HL-60 (cell line): ENCODE measurements at regions not wholly inside any gene's neighbourhood (a gene's known extent, or its start where the extent isn't known, plus 50 kb on each side); places are given as distances from the start of the nearest gene placed in this dataset.

Experiments
- DNase-seq, 2 experiments: peaks; one replicate each; pipeline ENCODE4 v3.0.0-alpha.2; 2010 to 2020; ENCODE audit warnings: low read depth in 1 of 2, low spot score in 1 of 2
- H3K27ac ChIP-seq: fragments of 250-450 bp; sonication (Bioruptor Pico); replicated peaks from 2 replicates; pipeline ENCODE4 v1.5.1; 2020; ENCODE audit warnings: mild to moderate bottlenecking, moderate library complexity
- H3K27me3 ChIP-seq: fragments of 250-450 bp; sonication (Bioruptor Pico); 2 replicates; pipeline ENCODE4 v1.5.1; 2021; ENCODE audit warnings: mild to moderate bottlenecking, moderate library complexity; ENCODE audit not compliant: insufficient read depth, poor library complexity, severe bottlenecking
- H3K4me3 ChIP-seq: replicated peaks from 2 replicates; pipeline ENCODE4 v1.5.1; 2011; ENCODE audit warnings: mild to moderate bottlenecking, control low read depth, low read length; ENCODE audit not compliant: insufficient read depth
- GABPA ChIP-seq: IDR thresholded peaks from 2 replicates; pipeline ENCODE4 v1.6.1; 2012; ENCODE audit warnings: low read depth
- POLR2AphosphoS5 ChIP-seq: IDR thresholded peaks from 2 replicates; pipeline ENCODE4 v1.6.1; 2012; ENCODE audit warnings: low read depth
- SPI1 ChIP-seq: IDR thresholded peaks from 2 replicates; pipeline ENCODE4 v1.6.1; 2012; ENCODE audit warnings: low read depth, mild to moderate bottlenecking, borderline replicate concordance
- TF ChIP-seq, protein P1 (sequence below): IDR thresholded peaks from 2 replicates; pipeline ENCODE4 v1.6.1; 2012; ENCODE audit warnings: low read depth; ENCODE audit not compliant: insufficient replicate concordance
- TF ChIP-seq, protein P2 (sequence below): IDR thresholded peaks from one replicate; pipeline ENCODE4 v1.5.1; 2011; ENCODE audit warnings: low read length, control low read depth, inconsistent platforms; ENCODE audit not compliant: insufficient read depth

GRCh38 chr5:63439537-63439936 lies 522.7 kb downstream of the HTR1A start:
- H3K27me3 ChIP-seq = no peaks in the 10 kb centered on the region
- no peak for DNase-seq
- no peak overlapping the region for H3K27ac ChIP-seq
- TF ChIP-seq, protein P1, sequence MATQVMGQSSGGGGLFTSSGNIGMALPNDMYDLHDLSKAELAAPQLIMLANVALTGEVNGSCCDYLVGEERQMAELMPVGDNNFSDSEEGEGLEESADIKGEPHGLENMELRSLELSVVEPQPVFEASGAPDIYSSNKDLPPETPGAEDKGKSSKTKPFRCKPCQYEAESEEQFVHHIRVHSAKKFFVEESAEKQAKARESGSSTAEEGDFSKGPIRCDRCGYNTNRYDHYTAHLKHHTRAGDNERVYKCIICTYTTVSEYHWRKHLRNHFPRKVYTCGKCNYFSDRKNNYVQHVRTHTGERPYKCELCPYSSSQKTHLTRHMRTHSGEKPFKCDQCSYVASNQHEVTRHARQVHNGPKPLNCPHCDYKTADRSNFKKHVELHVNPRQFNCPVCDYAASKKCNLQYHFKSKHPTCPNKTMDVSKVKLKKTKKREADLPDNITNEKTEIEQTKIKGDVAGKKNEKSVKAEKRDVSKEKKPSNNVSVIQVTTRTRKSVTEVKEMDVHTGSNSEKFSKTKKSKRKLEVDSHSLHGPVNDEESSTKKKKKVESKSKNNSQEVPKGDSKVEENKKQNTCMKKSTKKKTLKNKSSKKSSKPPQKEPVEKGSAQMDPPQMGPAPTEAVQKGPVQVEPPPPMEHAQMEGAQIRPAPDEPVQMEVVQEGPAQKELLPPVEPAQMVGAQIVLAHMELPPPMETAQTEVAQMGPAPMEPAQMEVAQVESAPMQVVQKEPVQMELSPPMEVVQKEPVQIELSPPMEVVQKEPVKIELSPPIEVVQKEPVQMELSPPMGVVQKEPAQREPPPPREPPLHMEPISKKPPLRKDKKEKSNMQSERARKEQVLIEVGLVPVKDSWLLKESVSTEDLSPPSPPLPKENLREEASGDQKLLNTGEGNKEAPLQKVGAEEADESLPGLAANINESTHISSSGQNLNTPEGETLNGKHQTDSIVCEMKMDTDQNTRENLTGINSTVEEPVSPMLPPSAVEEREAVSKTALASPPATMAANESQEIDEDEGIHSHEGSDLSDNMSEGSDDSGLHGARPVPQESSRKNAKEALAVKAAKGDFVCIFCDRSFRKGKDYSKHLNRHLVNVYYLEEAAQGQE = no peak
- TF ChIP-seq, protein P2, sequence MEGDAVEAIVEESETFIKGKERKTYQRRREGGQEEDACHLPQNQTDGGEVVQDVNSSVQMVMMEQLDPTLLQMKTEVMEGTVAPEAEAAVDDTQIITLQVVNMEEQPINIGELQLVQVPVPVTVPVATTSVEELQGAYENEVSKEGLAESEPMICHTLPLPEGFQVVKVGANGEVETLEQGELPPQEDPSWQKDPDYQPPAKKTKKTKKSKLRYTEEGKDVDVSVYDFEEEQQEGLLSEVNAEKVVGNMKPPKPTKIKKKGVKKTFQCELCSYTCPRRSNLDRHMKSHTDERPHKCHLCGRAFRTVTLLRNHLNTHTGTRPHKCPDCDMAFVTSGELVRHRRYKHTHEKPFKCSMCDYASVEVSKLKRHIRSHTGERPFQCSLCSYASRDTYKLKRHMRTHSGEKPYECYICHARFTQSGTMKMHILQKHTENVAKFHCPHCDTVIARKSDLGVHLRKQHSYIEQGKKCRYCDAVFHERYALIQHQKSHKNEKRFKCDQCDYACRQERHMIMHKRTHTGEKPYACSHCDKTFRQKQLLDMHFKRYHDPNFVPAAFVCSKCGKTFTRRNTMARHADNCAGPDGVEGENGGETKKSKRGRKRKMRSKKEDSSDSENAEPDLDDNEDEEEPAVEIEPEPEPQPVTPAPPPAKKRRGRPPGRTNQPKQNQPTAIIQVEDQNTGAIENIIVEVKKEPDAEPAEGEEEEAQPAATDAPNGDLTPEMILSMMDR = no peak
- TF ChIP-seq SPI1 = no peak
- no peak overlapping the region for H3K4me3 ChIP-seq

DNA sequence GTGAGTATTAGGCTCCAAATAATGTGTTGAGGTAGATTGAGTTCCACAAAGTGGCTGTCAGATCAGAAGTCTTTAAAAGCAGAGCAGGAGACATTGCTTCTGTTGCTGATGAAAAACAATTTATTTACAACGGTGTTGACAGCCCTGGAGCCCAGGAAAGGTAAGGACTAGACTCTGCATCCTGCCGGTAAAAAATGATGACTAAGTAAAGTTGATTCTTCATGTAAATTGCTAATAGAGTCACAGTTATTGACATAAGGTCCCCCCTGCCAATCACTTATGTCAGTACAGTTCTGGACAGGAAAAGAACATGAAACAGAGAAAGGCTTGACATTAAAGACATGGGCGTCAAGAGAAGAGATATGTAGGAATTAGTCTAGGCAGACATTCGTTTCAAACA lies 552.5 kb downstream of the HTR1A start:
- Histone ChIP-seq H3K27ac (no peak overlapping the region), H3K4me3 (no peak overlapping the region), H3K27me3 (no peaks in the 10 kb centered on the region)
- DNase-seq = no peak
- TF ChIP-seq, protein P2 = no peak
- TF ChIP-seq GABPA (no peak), POLR2AphosphoS5 (no peak), SPI1 (no peak)
- TF ChIP-seq, protein P1 = no peak

- TF ChIP-seq, protein P2 = no peak
- TF ChIP-seq, protein P1 = no peak
- TF ChIP-seq SPI1 (no peak), POLR2AphosphoS5 (no peak), GABPA (no peak)
- no peak for DNase-seq
- H3K27ac ChIP-seq = no peak overlapping the region
- no peaks in the 10 kb centered on the region for H3K27me3 ChIP-seq
- H3K4me3 ChIP-seq = no peak overlapping the region
Measured at GRCh38 chr5:63408984-63409383, 553.3 kb downstream of the HTR1A start.
